CD14-positive monocyte (primary cell): ENCODE measurements at regions not wholly inside any gene's neighbourhood (a gene's known extent, or its start where the extent isn't known, plus 50 kb on each side); places are given as distances from the start of the nearest gene placed in this dataset.

Experiments
- DNase-seq, 3 donors: peaks; one replicate each; pipeline ENCODE4 v3.0.0-alpha.2; 2011 to 2022
- H2AFZ ChIP-seq: 2 replicates; pipeline ENCODE4 v1.6.0; 2012; ENCODE audit warnings: mild to moderate bottlenecking, low read depth, low read length, inconsistent platforms; ENCODE audit not compliant: insufficient read depth, poor library complexity, severe bottlenecking
- H3K27ac ChIP-seq, 2 donors: 1 replicate in 1 of 2; 2 replicates in 1 of 2; pipeline ENCODE4 v1.5.1; 2012 to 2013; ENCODE audit warnings: low read length in 2 of 2, control low read depth in 1 of 2, inconsistent platforms in 1 of 2, low read depth in 1 of 2, mild to moderate bottlenecking in 1 of 2
- H3K27me3 ChIP-seq, 2 donors: one replicate each; pipeline versions ENCODE4 v1.6.0 to v1.6.1; 2011 to 2013; ENCODE audit warnings: low read length in 2 of 2; ENCODE audit not compliant: control insufficient read depth in 2 of 2, insufficient read depth in 2 of 2
- H3K36me3 ChIP-seq, 2 donors: replicated peaks in 1 of 2; 1 replicate in 1 of 2; 2 replicates in 1 of 2; pipeline versions ENCODE4 v1.5.1 to v1.6.1; 2012 to 2013; ENCODE audit warnings: low read length in 2 of 2, control low read depth in 1 of 2, inconsistent platforms in 1 of 2, mild to moderate bottlenecking in 1 of 2; ENCODE audit not compliant: insufficient read depth in 2 of 2, control insufficient read depth in 1 of 2
- H3K4me1 ChIP-seq, 2 donors: 1 replicate in 1 of 2; 2 replicates in 1 of 2; pipeline versions ENCODE4 v1.5.1 to v1.6.1; 2012 to 2013; ENCODE audit warnings: low read length in 2 of 2, control low read depth in 1 of 2, inconsistent platforms in 1 of 2, mild to moderate bottlenecking in 1 of 2, moderate library complexity in 1 of 2; ENCODE audit not compliant: insufficient read depth in 2 of 2, control insufficient read depth in 1 of 2
- H3K4me2 ChIP-seq: replicated peaks from 2 replicates; pipeline ENCODE3; 2012; ENCODE audit warnings: low read length, moderate library complexity, mild to moderate bottlenecking; ENCODE audit not compliant: poor library complexity, severe bottlenecking; ENCODE audit errors: extremely low read depth
- H3K4me3 ChIP-seq, 3 experiments: fragments of 200-600 bp in 1 of 3; sonication (generic) in 1 of 3; replicated peaks in 1 of 3; 1 replicate in 2 of 3; 2 replicates in 1 of 3; pipeline ENCODE4 v1.5.1; 2011 to 2013; ENCODE audit warnings: low read length in 3 of 3, mild to moderate bottlenecking in 3 of 3, control low read depth in 2 of 3, low read depth in 2 of 3, inconsistent platforms in 1 of 3, moderate library complexity in 1 of 3
- H3K79me2 ChIP-seq: 2 replicates; pipeline ENCODE4 v1.6.0; 2012; ENCODE audit warnings: mild to moderate bottlenecking, control low read depth, inconsistent platforms, low read length, moderate library complexity; ENCODE audit not compliant: insufficient read depth
- H3K9ac ChIP-seq: 2 replicates; pipeline ENCODE4 v1.6.0; 2017; ENCODE audit warnings: low read length, mild to moderate bottlenecking; ENCODE audit not compliant: insufficient read depth, poor library complexity, severe bottlenecking
- H3K9me3 ChIP-seq, 2 donors: replicated peaks in 1 of 2; 1 replicate in 1 of 2; 2 replicates in 1 of 2; pipeline versions ENCODE4 v1.5.1 to v1.6.1; 2012 to 2013; ENCODE audit warnings: low read length in 2 of 2, control low read depth in 1 of 2; ENCODE audit not compliant: control insufficient read depth in 1 of 2, insufficient read depth in 1 of 2
- H4K20me1 ChIP-seq: 2 replicates; pipeline ENCODE4 v1.6.0; 2012; ENCODE audit warnings: mild to moderate bottlenecking, low read length, control low read depth, moderate library complexity; ENCODE audit not compliant: insufficient read depth
- H3K27ac Mint-ChIP-seq, 7 donors: one replicate each; pipeline ENCODE4 v1.8.0; 2020; ENCODE audit warnings: mild to moderate bottlenecking in 7 of 7, mixed read lengths in 7 of 7, moderate library complexity in 6 of 7, inconsistent platforms in 2 of 7
- H3K27me3 Mint-ChIP-seq, 3 donors: one replicate each; pipeline ENCODE4 v1.8.0; 2021 to 2022; ENCODE audit warnings: low read depth in 3 of 3, mild to moderate bottlenecking in 3 of 3, mixed read lengths in 3 of 3, moderate library complexity in 3 of 3, inconsistent platforms in 1 of 3
- H3K36me3 Mint-ChIP-seq, 2 donors: one replicate each; pipeline ENCODE4 v1.8.0; 2020; ENCODE audit warnings: mixed read lengths in 2 of 2, inconsistent platforms in 1 of 2, mild to moderate bottlenecking in 1 of 2
- H3K4me1 Mint-ChIP-seq: one replicate; pipeline ENCODE4 v1.8.0; 2020; ENCODE audit warnings: mild to moderate bottlenecking, mixed read lengths
- H3K4me3 Mint-ChIP-seq, 2 donors: one replicate each; pipeline ENCODE4 v1.8.0; 2020; ENCODE audit warnings: mild to moderate bottlenecking in 2 of 2, mixed read lengths in 2 of 2, moderate library complexity in 1 of 2
- H3K9me3 Mint-ChIP-seq, 7 donors: one replicate each; pipeline ENCODE4 v1.8.0; 2020 to 2022; ENCODE audit warnings: mixed read lengths in 7 of 7, mild to moderate bottlenecking in 6 of 7, moderate library complexity in 6 of 7, inconsistent platforms in 2 of 7
- CTCF ChIP-seq: fragments of 200-600 bp; IDR thresholded peaks from one replicate; pipeline ENCODE4 v1.8.0; 2022; ENCODE audit warnings: antibody characterized with exemption, mild to moderate bottlenecking
- WGBS: methylation state at CpG from one replicate; pipeline ENCODE4 v1.1.5; 2013; ENCODE audit warnings: missing lambda C conversion rate; ENCODE audit not compliant: insufficient coverage; 5-methylcytosine and 5-hydroxymethylcytosine counted together
- intact Hi-C, 2 donors: fragments of 100-400 bp; cut with micrococcal nuclease; formaldehyde crosslinking; loops; one replicate each; pipeline versions ENCODE4 v1.15.0 to v1.15.1; 2023

GRCh38 chr4:59249110-59249509 lies 1951.0 kb upstream of the ADGRL3 start:
- Mint-ChIP-seq H3K4me3 (no peak overlapping the region), H3K36me3 (no peaks in the 10 kb centered on the region)
- H3K79me2 ChIP-seq = no peaks in the 10 kb centered on the region

GRCh38 chr4:59258002-59258401 lies 1942.1 kb upstream of the ADGRL3 start:
- TF ChIP-seq CTCF = no peak
- H3K4me1 Mint-ChIP-seq = no peaks in the 10 kb centered on the region
- no peak overlapping the region for H3K27ac Mint-ChIP-seq
- H3K9me3 Mint-ChIP-seq = peaks cover 0 to 3% (median 0%) of the 10 kb centered on the region in 7 donors
- Histone ChIP-seq H3K27me3 (no peaks in the 10 kb centered on the region), H3K9me3 (no peaks in the 10 kb centered on the region), H3K9ac (no peak overlapping the region), H3K4me3 (no peak overlapping the region), H4K20me1 (no peaks in the 10 kb centered on the region), H3K36me3 (no peaks in the 10 kb centered on the region), H3K79me2 (no peaks in the 10 kb centered on the region), H3K4me1 (no peaks in the 10 kb centered on the region), H3K4me2 (no peak overlapping the region), H3K27ac (no peak overlapping the region), H2AFZ (no peak overlapping the region)
- no peaks in the 10 kb centered on the region for H3K36me3 Mint-ChIP-seq
- no CpG with 5 or more reads among the region's 2 CpGs for WGBS
- H3K27me3 Mint-ChIP-seq = peaks cover 1 to 2% (median 1%) of the 10 kb centered on the region in 3 donors
- no peak for DNase-seq
- intact Hi-C loops = no loop called here
- H3K4me3 Mint-ChIP-seq = no peak overlapping the region

More at GRCh38 chr4:59249110-59249509, 1951.0 kb upstream of the ADGRL3 start:
- H4K20me1 ChIP-seq = no peaks in the 10 kb centered on the region
- no peaks in the 10 kb centered on the region for H3K9me3 ChIP-seq
- H3K27me3 ChIP-seq = no peaks in the 10 kb centered on the region
- no peak overlapping the region for H3K27ac Mint-ChIP-seq
- no peak overlapping the region for H3K27ac ChIP-seq
- TF ChIP-seq CTCF = no peak
- no CpG with 5 or more reads among the region's 2 CpGs for WGBS
- H3K4me3 ChIP-seq = no peak overlapping the region
- DNase-seq = no peak
- H2AFZ ChIP-seq = no peak overlapping the region
- no peaks in the 10 kb centered on the region for H3K36me3 ChIP-seq
- intact Hi-C loops = no loop called here
- H3K9ac ChIP-seq = no peak overlapping the region
- H3K4me1 Mint-ChIP-seq = no peaks in the 10 kb centered on the region
- no peaks in the 10 kb centered on the region for H3K9me3 Mint-ChIP-seq
- no peak overlapping the region for H3K4me2 ChIP-seq
- H3K4me1 ChIP-seq = no peaks in the 10 kb centered on the region
- peaks cover 0 to 5% (median 0%) of the 10 kb centered on the region in 3 donors for H3K27me3 Mint-ChIP-seq
